ENCODE measurements at regions not wholly inside any gene's neighbourhood (a gene's known extent, or its start where the extent isn't known, plus 50 kb on each side); places are given as distances from the start of the nearest gene placed in this dataset.

DNA sequence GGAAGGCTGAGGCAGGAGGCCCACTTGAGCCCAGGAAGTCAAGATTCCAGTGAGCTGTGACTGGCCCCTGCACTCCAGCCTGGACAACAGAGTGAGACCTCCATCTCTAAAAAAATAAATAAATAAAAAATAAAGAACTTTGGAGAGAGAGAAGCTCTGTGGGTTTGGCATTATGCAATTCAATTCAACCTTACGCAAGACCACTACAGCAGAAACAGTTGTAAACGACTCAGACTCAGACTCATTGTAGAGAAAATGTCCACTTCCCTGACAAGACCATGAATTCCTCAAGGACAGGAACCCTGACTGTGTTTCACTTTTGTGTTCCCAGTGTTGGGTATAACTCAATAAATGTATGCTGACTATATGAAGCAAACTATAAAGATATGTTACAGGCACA, 90.3 kb upstream of the C3orf80 start:
- TF ChIP-seq, protein P1, sequence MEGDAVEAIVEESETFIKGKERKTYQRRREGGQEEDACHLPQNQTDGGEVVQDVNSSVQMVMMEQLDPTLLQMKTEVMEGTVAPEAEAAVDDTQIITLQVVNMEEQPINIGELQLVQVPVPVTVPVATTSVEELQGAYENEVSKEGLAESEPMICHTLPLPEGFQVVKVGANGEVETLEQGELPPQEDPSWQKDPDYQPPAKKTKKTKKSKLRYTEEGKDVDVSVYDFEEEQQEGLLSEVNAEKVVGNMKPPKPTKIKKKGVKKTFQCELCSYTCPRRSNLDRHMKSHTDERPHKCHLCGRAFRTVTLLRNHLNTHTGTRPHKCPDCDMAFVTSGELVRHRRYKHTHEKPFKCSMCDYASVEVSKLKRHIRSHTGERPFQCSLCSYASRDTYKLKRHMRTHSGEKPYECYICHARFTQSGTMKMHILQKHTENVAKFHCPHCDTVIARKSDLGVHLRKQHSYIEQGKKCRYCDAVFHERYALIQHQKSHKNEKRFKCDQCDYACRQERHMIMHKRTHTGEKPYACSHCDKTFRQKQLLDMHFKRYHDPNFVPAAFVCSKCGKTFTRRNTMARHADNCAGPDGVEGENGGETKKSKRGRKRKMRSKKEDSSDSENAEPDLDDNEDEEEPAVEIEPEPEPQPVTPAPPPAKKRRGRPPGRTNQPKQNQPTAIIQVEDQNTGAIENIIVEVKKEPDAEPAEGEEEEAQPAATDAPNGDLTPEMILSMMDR (conservative IDR thresholded peaks at IDR 0.05; ENCODE audit: low read depth, low read length): no peak
- no peak overlapping the region for H3K4me3 ChIP-seq (ENCODE audit: low read depth, low read length)
- DNase-seq (ENCODE audit: low read depth): peak; percentile 88

DNA sequence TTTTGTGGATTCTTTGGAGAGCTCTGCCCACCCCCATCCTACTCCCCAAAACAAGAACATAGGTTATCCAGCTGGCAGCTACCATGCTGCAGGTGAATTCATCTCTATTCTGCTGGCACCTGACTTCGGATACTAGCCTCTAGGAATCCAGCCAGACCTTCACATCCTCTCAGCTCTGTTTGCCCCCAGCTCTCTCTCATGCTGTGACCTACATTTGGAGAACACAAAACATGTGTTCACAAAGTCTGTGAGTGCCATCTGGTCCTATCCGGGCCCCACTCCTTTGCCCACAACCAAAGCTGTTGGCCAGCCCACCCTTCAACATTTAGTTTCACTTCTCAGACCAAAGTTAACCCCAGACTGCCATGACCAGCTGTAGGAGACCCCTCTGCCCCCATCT, 89.4 kb upstream of the C3orf80 start:
- DNase-seq (ENCODE audit: low read depth): no peak
- no peak overlapping the region for H3K4me3 ChIP-seq (ENCODE audit: low read depth, low read length)
- TF ChIP-seq, protein P1 (conservative IDR thresholded peaks at IDR 0.05; ENCODE audit: low read depth, low read length): no peak

DNA sequence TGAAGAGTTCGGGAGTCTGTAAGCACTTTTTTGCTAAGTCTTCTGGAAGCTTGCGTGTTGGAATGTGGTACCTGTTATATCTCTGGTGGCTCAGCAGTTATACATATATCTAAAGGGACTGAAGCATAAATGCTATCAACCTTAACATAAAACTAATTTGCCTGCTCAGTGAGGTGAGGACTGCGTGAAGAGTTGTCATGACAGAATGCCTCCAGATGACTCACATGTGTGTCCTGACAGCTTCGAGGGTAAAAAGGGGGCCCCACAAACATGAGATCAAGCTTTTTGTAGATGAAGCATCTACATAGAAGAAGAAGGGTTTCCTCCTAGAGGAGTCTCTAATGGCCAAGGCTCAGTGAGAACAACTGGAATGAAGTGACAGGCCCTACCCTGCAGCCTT, 88.8 kb upstream of the C3orf80 start:
- H3K4me3 ChIP-seq (ENCODE audit: low read depth, low read length): no peak overlapping the region
- no peak for DNase-seq (ENCODE audit: low read depth)
- TF ChIP-seq, protein P1 (conservative IDR thresholded peaks at IDR 0.05; ENCODE audit: low read depth, low read length): no peak

DNA sequence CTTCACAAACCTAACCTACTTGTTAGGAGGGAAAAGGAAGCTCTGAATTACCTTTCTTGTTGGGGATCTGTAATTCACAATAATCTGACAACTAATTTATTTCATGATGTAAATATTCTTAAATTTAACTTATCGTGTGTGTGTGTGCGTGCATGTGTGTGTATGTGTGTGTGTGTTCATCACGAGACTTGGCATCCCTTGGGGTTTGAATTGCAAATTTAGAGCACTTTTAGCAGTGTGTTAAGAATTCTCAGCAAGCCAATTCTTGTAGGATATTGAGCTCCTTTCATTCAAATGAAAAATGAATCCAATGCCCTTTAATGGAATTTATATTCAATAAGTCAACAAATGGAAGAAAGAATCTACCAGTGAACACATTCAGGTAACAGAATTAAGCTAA, 85.9 kb upstream of the C3orf80 start:
- no peak for DNase-seq (ENCODE audit: low read depth)
- no peak overlapping the region for H3K4me3 ChIP-seq (ENCODE audit: low read depth, low read length)
- TF ChIP-seq, protein P1 (conservative IDR thresholded peaks at IDR 0.05; ENCODE audit: low read depth, low read length): no peak

DNA sequence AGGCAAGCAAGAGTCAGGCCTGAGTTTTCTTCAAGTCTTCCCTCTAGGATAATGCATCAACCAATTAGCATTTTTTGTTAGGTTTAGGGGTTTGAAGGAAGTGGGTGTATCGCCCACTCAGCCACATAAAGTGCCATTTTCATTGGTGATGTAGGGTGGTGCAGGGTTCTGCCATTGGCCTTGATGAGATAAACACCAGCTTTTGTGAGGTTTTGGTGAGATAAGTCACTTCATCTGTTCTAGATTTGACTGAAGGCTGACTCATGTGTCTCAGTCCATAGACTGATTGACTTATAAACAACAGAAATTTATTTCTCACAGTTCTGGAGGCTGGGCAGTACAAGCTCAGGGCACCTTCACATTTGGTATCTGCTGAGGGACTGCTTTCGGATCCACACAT, 84.5 kb upstream of the C3orf80 start:
- TF ChIP-seq, protein P1 (conservative IDR thresholded peaks at IDR 0.05; ENCODE audit: low read depth, low read length): no peak
- H3K4me3 ChIP-seq (ENCODE audit: low read depth, low read length): no peak overlapping the region
- DNase-seq (ENCODE audit: low read depth): no peak

DNA sequence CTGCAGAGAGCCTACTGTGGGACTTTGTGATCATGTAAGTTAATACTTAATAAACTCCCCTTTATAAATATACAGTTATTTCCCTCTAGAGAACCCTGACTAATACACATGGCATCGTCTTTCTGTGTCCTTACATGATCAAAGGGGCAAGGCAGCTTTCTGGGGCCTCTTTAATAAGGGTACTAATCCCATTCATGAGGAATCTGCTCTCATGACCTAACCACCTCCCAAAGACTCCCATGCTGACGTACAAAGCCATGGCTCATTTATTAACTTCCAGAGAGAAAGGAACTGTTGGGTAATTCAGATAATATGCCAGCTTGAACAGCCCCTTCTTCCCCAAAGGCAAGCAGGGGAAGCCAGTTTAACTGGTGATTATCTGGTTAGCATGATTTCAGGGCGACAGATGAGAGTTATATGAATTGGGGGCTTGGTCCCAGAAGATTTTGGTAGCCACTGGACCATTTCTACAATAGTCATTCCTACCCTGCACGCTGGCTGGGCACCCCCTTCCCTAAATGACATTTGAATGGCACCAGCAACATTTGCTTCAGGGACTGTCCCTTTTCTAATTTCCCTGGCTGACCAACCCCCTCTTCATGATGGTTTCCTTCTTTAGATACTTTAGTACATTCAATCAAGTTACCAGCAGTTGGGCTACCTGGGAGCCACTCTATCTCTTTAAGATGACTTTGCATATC, 83.6 kb upstream of the C3orf80 start:
- no peak overlapping the region for H3K4me3 ChIP-seq (ENCODE audit: low read depth, low read length)
- DNase-seq (ENCODE audit: low read depth): no peak
- TF ChIP-seq, protein P1 (conservative IDR thresholded peaks at IDR 0.05; ENCODE audit: low read depth, low read length): no peak

DNA sequence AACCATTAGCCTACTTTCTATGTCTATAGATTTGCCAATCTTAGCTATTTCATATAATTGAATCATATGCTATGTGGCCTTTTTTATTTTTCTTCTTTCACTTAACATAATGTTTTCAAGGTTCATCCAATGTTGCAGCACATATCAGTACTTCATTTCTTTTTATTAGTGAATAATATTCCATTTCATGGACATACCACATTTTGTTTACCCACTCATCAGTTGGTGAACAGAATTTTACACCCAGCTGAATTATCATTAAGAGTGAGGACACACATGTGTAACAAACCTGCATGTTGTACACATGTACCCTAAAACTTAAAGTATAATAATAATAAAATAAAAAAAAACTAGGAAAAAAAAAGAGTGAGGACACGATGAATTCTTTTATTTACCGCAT, 81.7 kb upstream of the C3orf80 start:
- no peak for DNase-seq (ENCODE audit: low read depth)
- H3K4me3 ChIP-seq (ENCODE audit: low read depth, low read length): no peak overlapping the region
- TF ChIP-seq, protein P1 (conservative IDR thresholded peaks at IDR 0.05; ENCODE audit: low read depth, low read length): no peak

All from choroid plexus epithelial cell (primary cell).